GM12873 (cell line): ENCODE measurements at regions not wholly inside any gene's neighbourhood (a gene's known extent, or its start where the extent isn't known, plus 50 kb on each side); places are given as distances from the start of the nearest gene placed in this dataset.
A peak's percentile ranks its signal among the peaks of the same experiment; 100 is the strongest.

Experiments
- CTCF ChIP-seq: IDR thresholded peaks from 2 replicates; pipeline ENCODE4 v1.5.1; 2012; ENCODE audit warnings: low read depth, mild to moderate bottlenecking, moderate library complexity, low read length, control low read depth; ENCODE audit not compliant: insufficient read depth; ENCODE audit errors: missing control alignments

- no peak for TF ChIP-seq CTCF
These were observed 904.5 kb downstream of the SLITRK6 start for GRCh38 chr13:84894749-84895148.

- no peak for TF ChIP-seq CTCF
These were observed 913.4 kb downstream of the SLITRK6 start for GRCh38 chr13:84885868-84886267.

- TF ChIP-seq CTCF: no peak
These were observed 925.3 kb downstream of the SLITRK6 start for GRCh38 chr13:84873951-84874350.

GRCh38 chr13:84870190-84870589 is 929.0 kb downstream of the SLITRK6 start:
- TF ChIP-seq CTCF: peak; percentile 22

GRCh38 chr13:84867246-84867645 is 932.0 kb downstream of the SLITRK6 start:
- no peak for TF ChIP-seq CTCF

- no peak for TF ChIP-seq CTCF
These were observed 933.4 kb downstream of the SLITRK6 start for GRCh38 chr13:84865783-84866221.

- TF ChIP-seq CTCF: no peak
These were observed 934.9 kb downstream of the SLITRK6 start for GRCh38 chr13:84864341-84864740.

GRCh38 chr13:84847107-84847506 is 952.1 kb downstream of the SLITRK6 start:
- no peak for TF ChIP-seq CTCF
